ENCODE measurements at regions not wholly inside any gene's neighbourhood (a gene's known extent, or its start where the extent isn't known, plus 50 kb on each side); places are given as distances from the start of the nearest gene placed in this dataset.

DNA sequence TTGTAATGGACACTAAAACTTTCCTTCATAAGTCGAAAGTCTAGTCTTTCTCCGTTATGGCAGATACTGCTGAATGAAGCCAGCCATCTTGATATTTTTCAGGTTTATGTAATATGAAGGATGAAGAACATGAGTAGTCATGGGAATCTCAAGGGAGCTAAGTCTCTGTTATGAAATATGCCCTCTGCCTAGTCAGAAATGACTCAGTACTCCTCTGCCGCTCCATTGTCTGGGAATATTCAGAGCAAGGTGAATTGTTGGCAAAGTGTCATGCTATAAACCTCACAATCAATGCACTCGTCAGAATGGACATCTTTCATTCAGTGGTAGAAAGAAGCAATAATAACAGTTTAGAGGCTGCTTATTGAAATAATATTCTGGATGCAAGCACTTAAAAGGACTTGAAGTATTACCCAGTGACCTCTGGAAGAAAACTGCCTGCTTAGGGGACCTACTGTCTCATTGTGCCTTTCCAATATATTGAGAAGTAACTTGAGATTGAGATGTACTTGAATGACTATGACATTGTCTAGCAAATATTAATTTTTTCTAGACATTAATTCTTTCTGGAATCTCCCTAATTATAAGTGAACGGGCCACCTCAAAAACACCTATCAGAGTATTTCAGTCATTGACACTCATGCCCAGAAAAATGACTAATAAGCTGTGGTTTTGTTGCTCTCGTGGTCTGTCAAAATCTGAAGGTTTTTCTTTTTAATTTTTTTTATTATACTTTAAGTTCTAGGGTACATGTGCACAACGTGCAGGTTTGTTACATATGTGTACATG lies 1011.5 kb upstream of the ACO1 start:
- dilution Hi-C loops (cut with MboI; ENCODE audit: extremely low pct_ligation_motif_present, low sequenced_read_pairs), result no loop called here
- Histone ChIP-seq H3K4me1 (ENCODE audit: control insufficient read depth, extremely low read depth, insufficient read depth, low read length) (no peaks in the 10 kb centered on the region), H3K36me3 (ENCODE audit: control insufficient read depth in 2 of 2, extremely low read depth in 1 of 2, insufficient read depth in 2 of 2, low read length in 2 of 2) (no peaks in the 10 kb centered on the region), H3K4me3 (replicated peaks in 1 of 3; ENCODE audit: insufficient read depth in 1 of 3, low read depth in 1 of 3, low read length in 3 of 3) (no peak overlapping the region), H3K27me3 (ENCODE audit: control insufficient read depth in 2 of 2, insufficient read depth in 2 of 2, low read length in 2 of 2) (no peaks in the 10 kb centered on the region), H3K9me3 (replicated peaks; ENCODE audit: control insufficient read depth, insufficient read depth, low read length) (no peaks in the 10 kb centered on the region), H4K20me1 (replicated peaks; ENCODE audit: control insufficient read depth, extremely low read depth, insufficient read depth, low read length) (no peaks in the 10 kb centered on the region), H3K79me2 (ENCODE audit: control insufficient read depth, insufficient read depth, low read length) (no peaks in the 10 kb centered on the region), H3K9me1 (replicated peaks; ENCODE audit: control insufficient read depth, extremely low read depth, insufficient read depth, low read length) (no peaks in the 10 kb centered on the region), H3K27ac (ENCODE audit: insufficient read depth, low read depth, low read length) (no peak overlapping the region), H2AFZ (ENCODE audit: low read depth, low read length) (no peak overlapping the region), H3K4me2 (ENCODE audit: insufficient read depth, low read length) (no peak overlapping the region), H3K9ac (replicated peaks; ENCODE audit: extremely low read depth, insufficient read depth, low read length) (no peak overlapping the region)
- ChIA-PET CTCF (no interaction called here), POLR2A (no interaction called here)
- intact Hi-C loops (cut with micrococcal nuclease), result no loop called here
- DNase-seq (ENCODE audit: low read depth, low spot score) (no peak), FAIRE-seq (no peak)
- TF ChIP-seq, protein P1, sequence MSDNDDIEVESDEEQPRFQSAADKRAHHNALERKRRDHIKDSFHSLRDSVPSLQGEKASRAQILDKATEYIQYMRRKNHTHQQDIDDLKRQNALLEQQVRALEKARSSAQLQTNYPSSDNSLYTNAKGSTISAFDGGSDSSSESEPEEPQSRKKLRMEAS (IDR thresholded peaks at IDR 0.05; ENCODE audit: insufficient read depth, insufficient read length), result no peak
- TF ChIP-seq EZH2 (IDR thresholded peaks at IDR 0.05; ENCODE audit: borderline replicate concordance, low read depth, low read length, severe bottlenecking), result no peak
- TF ChIP-seq GATA2 (IDR thresholded peaks at IDR 0.05; ENCODE audit: insufficient read depth, insufficient read length, low read depth, low read length), result no peak
- no peak for TF ChIP-seq CTCF (IDR thresholded peaks at IDR 0.05; ENCODE audit: extremely low read depth in 1 of 2, insufficient read depth in 1 of 2, low read depth in 1 of 2, low read length in 2 of 2)
- TF ChIP-seq POLR2A (IDR thresholded peaks at IDR 0.05; ENCODE audit: low read depth, low read length), result no peak
- TF ChIP-seq JUN (IDR thresholded peaks at IDR 0.05; ENCODE audit: borderline replicate concordance, insufficient read depth, insufficient read length, low read depth), result no peak
- TF ChIP-seq POLR2AphosphoS5 (IDR thresholded peaks at IDR 0.05; ENCODE audit: insufficient read depth, low read depth, low read length), result no peak
- no peak for TF ChIP-seq FOS (IDR thresholded peaks at IDR 0.05; ENCODE audit: borderline replicate concordance, insufficient read depth, low read length)
- TF ChIP-seq MYC (IDR thresholded peaks at IDR 0.05; ENCODE audit: low read depth, low read length), result no peak
- no TSS peak for BruUV-seq (replicated peaks)
